Activated B cell treated with CpG ODN at 0.5 μM for 24 hours (primary cell): ENCODE measurements at regions not wholly inside any gene's neighbourhood (a gene's known extent, or its start where the extent isn't known, plus 50 kb on each side); places are given as distances from the start of the nearest gene placed in this dataset.

Source experiments
- ATAC-seq: fragments of 200-7000 bp; cut with Tn5 transposase; one replicate; pipeline ENCODE4 v1.10.0; 2021; ENCODE audit warnings: low read depth, mild to moderate bottlenecking, moderate library complexity
- CTCF ChIA-PET: fragments of 350-600 bp; sonication (Branson Sonifier 250); formaldehyde crosslinking; loops from one replicate; lab custom pipeline; 2021; ENCODE audit warnings: antibody characterized with exemption; lab: Charles Lee
- POLR2A ChIA-PET: fragments of 350-600 bp; sonication (Branson Sonifier 250); formaldehyde crosslinking; loops from one replicate; lab custom pipeline; 2021; ENCODE audit warnings: antibody characterized with exemption; lab: Charles Lee
- DNase-seq: peaks from one replicate; pipeline ENCODE4 v3.0.0; 2022
- H3K27ac Mint-ChIP-seq: one replicate; pipeline ENCODE4 v1.8.0; 2020; ENCODE audit warnings: mixed read lengths
- H3K27me3 Mint-ChIP-seq: one replicate; pipeline ENCODE4 v1.8.0; 2021; ENCODE audit warnings: mixed read lengths
- H3K36me3 Mint-ChIP-seq: one replicate; pipeline ENCODE4 v1.8.0; 2021; ENCODE audit warnings: low read depth, mixed read lengths
- H3K4me1 Mint-ChIP-seq: one replicate; pipeline ENCODE4 v1.8.0; 2021; ENCODE audit warnings: mixed read lengths
- H3K4me3 Mint-ChIP-seq: one replicate; pipeline ENCODE4 v1.8.0; 2020; ENCODE audit warnings: mild to moderate bottlenecking, mixed read lengths
- H3K9me3 Mint-ChIP-seq: one replicate; pipeline ENCODE4 v1.8.0; 2020; ENCODE audit warnings: mixed read lengths
- CTCF ChIP-seq: fragments of 200-600 bp; IDR thresholded peaks from one replicate; pipeline ENCODE4 v1.8.0; 2022; ENCODE audit warnings: antibody characterized with exemption, mild to moderate bottlenecking
- intact Hi-C: fragments of 100-400 bp; cut with micrococcal nuclease; formaldehyde crosslinking; loops from one replicate; pipeline ENCODE4 v1.15.1; 2024

DNA sequence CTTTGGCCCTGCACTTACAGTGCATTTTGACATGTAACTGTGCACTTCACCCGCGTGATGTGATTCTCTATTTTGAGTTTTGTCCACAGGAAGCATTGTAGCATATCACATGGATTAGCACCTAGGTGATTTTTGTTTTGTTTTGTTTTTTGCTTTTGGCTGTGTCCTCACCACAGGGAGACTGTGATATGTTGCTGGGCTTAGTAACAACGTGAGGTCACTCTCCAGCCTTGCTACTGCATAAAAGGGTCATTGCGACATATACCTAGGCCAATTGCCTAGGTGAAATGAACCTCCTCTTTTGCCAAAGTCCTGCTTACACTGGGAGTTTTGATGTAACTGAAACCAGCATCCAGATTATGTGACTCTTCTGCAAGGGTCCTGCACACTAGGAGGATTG, 1152.9 kb upstream of the AMELY start:
- TF ChIP-seq CTCF = no peak
- Mint-ChIP-seq H3K36me3 (no peaks in the 10 kb centered on the region), H3K4me3 (no peak overlapping the region), H3K27me3 (no peaks in the 10 kb centered on the region), H3K27ac (no peak overlapping the region), H3K9me3 (no peaks in the 10 kb centered on the region), H3K4me1 (no peaks in the 10 kb centered on the region)
- DNase-seq (no peak), ATAC-seq (no peak)
- CTCF ChIA-PET = no interaction called here
- POLR2A ChIA-PET = no interaction called here
- intact Hi-C loops = no loop called here

- Mint-ChIP-seq H3K4me3 (no peak overlapping the region), H3K36me3 (no peaks in the 10 kb centered on the region), H3K9me3 (no peaks in the 10 kb centered on the region), H3K27me3 (no peaks in the 10 kb centered on the region), H3K27ac (no peak overlapping the region), H3K4me1 (no peaks in the 10 kb centered on the region)
- CTCF ChIA-PET = no interaction called here
- no peak for TF ChIP-seq CTCF
- ATAC-seq = no peak
- POLR2A ChIA-PET = no interaction called here
- DNase-seq = no peak
- intact Hi-C loops = no loop called here
Measured at GRCh38 chrY:8063973-8064372, 1152.4 kb upstream of the AMELY start.

GRCh38 chrY:8058613-8059012, 1147.1 kb upstream of the AMELY start:
- H3K27ac Mint-ChIP-seq = no peak overlapping the region
- TF ChIP-seq CTCF = no peak
- H3K4me3 Mint-ChIP-seq = no peak overlapping the region
- intact Hi-C loops = no loop called here
- ChIA-PET POLR2A (no interaction called here), CTCF (no interaction called here)
- ATAC-seq (no peak), DNase-seq (no peak)
- no peaks in the 10 kb centered on the region for H3K9me3 Mint-ChIP-seq
- H3K27me3 Mint-ChIP-seq = no peaks in the 10 kb centered on the region
- H3K36me3 Mint-ChIP-seq = no peaks in the 10 kb centered on the region
- no peaks in the 10 kb centered on the region for H3K4me1 Mint-ChIP-seq

DNA sequence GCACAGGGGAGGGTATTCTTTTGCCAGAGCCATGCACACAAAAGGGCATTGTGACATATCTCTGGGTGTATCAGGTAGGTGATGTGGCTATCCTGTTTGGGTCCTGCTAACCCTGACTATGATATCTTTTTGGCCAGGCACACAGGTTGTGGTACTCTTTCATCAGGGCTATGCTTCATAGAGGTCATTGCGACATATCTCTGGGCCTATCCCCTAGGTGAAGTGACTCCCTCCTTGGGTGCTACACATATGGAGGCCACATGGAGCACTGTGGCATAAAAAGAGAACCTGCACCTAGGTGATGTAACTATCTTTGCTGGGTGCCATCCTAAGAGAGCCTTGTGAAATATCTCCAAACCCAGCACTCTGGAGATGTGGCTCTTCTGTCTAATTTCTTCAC, 1139.8 kb upstream of the AMELY start:
- no peak for DNase-seq
- no peak for TF ChIP-seq CTCF
- Mint-ChIP-seq H3K4me3 (no peak overlapping the region), H3K27ac (no peak overlapping the region), H3K4me1 (no peaks in the 10 kb centered on the region), H3K27me3 (no peaks in the 10 kb centered on the region), H3K9me3 (no peaks in the 10 kb centered on the region), H3K36me3 (no peaks in the 10 kb centered on the region)
- no peak for ATAC-seq
- POLR2A ChIA-PET = no interaction called here
- CTCF ChIA-PET = no interaction called here
- intact Hi-C loops = no loop called here

- Mint-ChIP-seq H3K4me1 (no peaks in the 10 kb centered on the region), H3K27ac (no peak overlapping the region), H3K27me3 (no peaks in the 10 kb centered on the region), H3K4me3 (no peak overlapping the region), H3K9me3 (no peaks in the 10 kb centered on the region), H3K36me3 (no peaks in the 10 kb centered on the region)
- DNase-seq = no peak
- CTCF ChIA-PET = no interaction called here
- ATAC-seq = no peak
- POLR2A ChIA-PET = no interaction called here
- intact Hi-C loops = no loop called here
- TF ChIP-seq CTCF = no peak
Measured at GRCh38 chrY:8041238-8041637, 1129.7 kb upstream of the AMELY start.
